HepG2 (cell line): ENCODE measurements at regions not wholly inside any gene's neighbourhood (a gene's known extent, or its start where the extent isn't known, plus 50 kb on each side); places are given as distances from the start of the nearest gene placed in this dataset.

Experiments used
- ELK4 ChIP-seq: sonication (generic); formaldehyde crosslinking; IDR thresholded peaks from 2 replicates; pipeline ENCODE4 v1.9.0; 2021; ENCODE audit warnings: missing genetic modification reagents, borderline replicate concordance
- GZF1 ChIP-seq: sonication (generic); formaldehyde crosslinking; IDR thresholded peaks from 2 replicates; pipeline ENCODE4 v1.5.1; 2020; ENCODE audit warnings: mild to moderate bottlenecking, missing genetic modification reagents
- HIC2 ChIP-seq: sonication (generic); formaldehyde crosslinking; IDR thresholded peaks from 2 replicates; pipeline ENCODE4 v1.9.0; 2022; ENCODE audit warnings: low read depth, missing genetic modification reagents
- IRF2 ChIP-seq: IDR thresholded peaks from 2 replicates; pipeline ENCODE4 v1.6.1; 2018; ENCODE audit warnings: missing genetic modification reagents, missing compliant biosample characterization
- LRRFIP1 ChIP-seq: sonication (generic); formaldehyde crosslinking; conservative IDR thresholded peaks from 2 replicates; pipeline ENCODE4 v1.4.0; 2020; ENCODE audit warnings: missing genetic modification reagents
- PATZ1 ChIP-seq: sonication (generic); formaldehyde crosslinking; IDR thresholded peaks from 2 replicates; pipeline ENCODE4 v1.4.0; 2020; ENCODE audit warnings: missing genetic modification reagents
- PRDM15 ChIP-seq: sonication (generic); formaldehyde crosslinking; IDR thresholded peaks from 2 replicates; pipeline ENCODE4 v1.4.0; 2020; ENCODE audit warnings: missing genetic modification reagents
- RNF219 ChIP-seq: sonication (generic); formaldehyde crosslinking; IDR thresholded peaks from 2 replicates; pipeline ENCODE4 v1.5.0; 2020; ENCODE audit warnings: mild to moderate bottlenecking, missing genetic modification reagents
- SP1 ChIP-seq, 2 experiments: fragments of 450-650 bp in 1 of 2; sonication (generic) in 1 of 2; formaldehyde crosslinking in 1 of 2; IDR thresholded peaks; 2 replicates each; pipeline versions ENCODE4 v1.4.0 to v1.6.1; 2016 to 2020; ENCODE audit warnings: missing genetic modification reagents in 1 of 2
- SRSF1 ChIP-seq: fragments of 200-400 bp; formaldehyde crosslinking; optimal IDR thresholded peaks from 2 replicates; pipeline ENCODE3; 2017; ENCODE audit warnings: mild to moderate bottlenecking, low read depth, low read length, moderate library complexity
- ZNF124 ChIP-seq: sonication (generic); formaldehyde crosslinking; IDR thresholded peaks from 2 replicates; pipeline ENCODE4 v1.4.0; 2020; ENCODE audit warnings: missing genetic modification reagents
- ZNF317 ChIP-seq: sonication (generic); formaldehyde crosslinking; IDR thresholded peaks from 2 replicates; pipeline ENCODE4 v1.5.0; 2020; ENCODE audit warnings: mild to moderate bottlenecking, missing genetic modification reagents
- ZNF543 ChIP-seq: sonication (generic); formaldehyde crosslinking; IDR thresholded peaks from 2 replicates; pipeline ENCODE4 v1.4.0; 2020; ENCODE audit warnings: mild to moderate bottlenecking, missing genetic modification reagents
- ZNF75D ChIP-seq: sonication (generic); formaldehyde crosslinking; IDR thresholded peaks from 2 replicates; pipeline ENCODE4 v1.8.1; 2023; ENCODE audit warnings: missing genetic modification reagents, mild to moderate bottlenecking, borderline replicate concordance

- TF ChIP-seq SRSF1: no peak
- TF ChIP-seq SP1 (IDR thresholded peaks at IDR 0.05): no peak
- no peak for TF ChIP-seq SP1 (CRISPR knock-in tag; IDR thresholded peaks at IDR 0.05)
- TF ChIP-seq ZNF543 (CRISPR knock-in tag): no peak
- no peak for TF ChIP-seq HIC2 (CRISPR knock-in tag)
- no peak for TF ChIP-seq PRDM15 (CRISPR knock-in tag)
- no peak for TF ChIP-seq ZNF317
- no peak for TF ChIP-seq IRF2
- no peak for TF ChIP-seq LRRFIP1 (CRISPR knock-in tag)
- no peak for TF ChIP-seq PATZ1 (CRISPR knock-in tag)
- no peak for TF ChIP-seq ELK4 (CRISPR knock-in tag)
- no peak for TF ChIP-seq ZNF124
- TF ChIP-seq GZF1 (CRISPR knock-in tag): no peak
- no peak for TF ChIP-seq ZNF75D
- no peak for TF ChIP-seq RNF219 (CRISPR knock-in tag)
Measured at GRCh38 chr7:68409851-68410250, 1188.4 kb upstream of the AUTS2 start.
